Adrenal gland (tissue), 9 donors: ENCODE measurements at regions not wholly inside any gene's neighbourhood (a gene's known extent, or its start where the extent isn't known, plus 50 kb on each side); places are given as distances from the start of the nearest gene placed in this dataset.
A peak's percentile ranks its signal among the peaks of the same experiment; 100 is the strongest.
"Not testable (repeated sequence)": the region's sequence is repeated elsewhere in the genome, so short reads cannot be mapped to it uniquely, and the experiment has no call there.

Experiments
- DNase-seq, 7 donors: peaks; one replicate each; pipeline ENCODE4 v3.0.0-alpha.2; 2019 to 2020
- H3K27ac ChIP-seq, 5 donors: fragments of 200-600 bp; sonication (generic) in 4 of 5; 1 replicate in 3 of 5; 2 replicates in 2 of 5; pipeline versions ENCODE4 v1.5.1 to v1.8.0; 2016 to 2020; ENCODE audit warnings: mild to moderate bottlenecking in 1 of 5
- H3K27me3 ChIP-seq: fragments of 200-600 bp; 2 replicates; pipeline ENCODE4 v1.8.0; 2021
- H3K36me3 ChIP-seq, 2 donors: fragments of 200-600 bp; replicated peaks in 1 of 2; 1 replicate in 1 of 2; 2 replicates in 1 of 2; pipeline versions ENCODE4 v1.5.1 to v1.8.0; 2018 to 2022
- H3K4me1 ChIP-seq, 2 donors: fragments of 200-600 bp; replicated peaks in 1 of 2; 1 replicate in 1 of 2; 2 replicates in 1 of 2; pipeline versions ENCODE4 v1.5.1 to v1.8.0; 2018 to 2021
- H3K4me3 ChIP-seq, 4 donors: fragments of 200-600 bp; sonication (generic) in 3 of 4; one replicate each; pipeline ENCODE4 v1.5.1; 2016 to 2018
- H3K9me3 ChIP-seq, 3 donors: fragments of 200-600 bp; sonication (generic) in 1 of 3; replicated peaks in 1 of 3; 1 replicate in 2 of 3; 2 replicates in 1 of 3; pipeline versions ENCODE4 v1.5.1 to v1.8.0; 2016 to 2021
- CTCF ChIP-seq, 6 experiments: fragments of 450-650 bp in 4 of 6; fragments of 200-600 bp in 2 of 6; sonication (generic) in 1 of 6; IDR thresholded peaks; 1 replicate in 5 of 6; 2 replicates in 1 of 6; pipeline versions ENCODE4 v1.5.1 to v1.8.0; 2016 to 2021; ENCODE audit warnings: antibody characterized with exemption in 6 of 6, mild to moderate bottlenecking in 2 of 6, moderate library complexity in 1 of 6
- POLR2A ChIP-seq, 2 donors: fragments of 450-650 bp; IDR thresholded peaks; one replicate each; pipeline ENCODE4 v1.6.1; 2017; ENCODE audit warnings: antibody characterized with exemption in 2 of 2, mild to moderate bottlenecking in 2 of 2, moderate library complexity in 1 of 2
- whole genome bisulfite sequencing, 4 donors: extraction: QIAGEN DNeasy Blood & Tissue Kit in 2 of 4; methylation state at CpG; one replicate each; pipeline versions ENCODE4 v1.1.5 to v1.1.7; 2013 to 2017; 5-methylcytosine and 5-hydroxymethylcytosine counted together
- intact Hi-C, 2 donors: fragments of 100-400 bp; cut with DNase I; formaldehyde crosslinking; loops; one replicate each; pipeline versions ENCODE4 v1.14.1 to v1.15.0; 2022 to 2023
- donor health status: healthy with polysubstance abuse.
- donor health status: Bipolar disorder and iron deficiency.
- donor health status: DM: yes; HTN: yes; CAD: no.
- donor health status: DM: no; HTN: no; CAD: no.
- donor health status: DM: no; HTN: no; CAD: no.

- peaks cover 0 to 8% of the 10 kb centered on the region in 2 donors for H3K4me1 ChIP-seq
- no peak for TF ChIP-seq POLR2A (IDR thresholded peaks at IDR 0.05)
- intact Hi-C loops = no loop called here
- H3K9me3 ChIP-seq = no peaks in the 10 kb centered on the region
- peak overlapping the region in 1 of 5 donors; percentile 33 for H3K27ac ChIP-seq
- no peak for DNase-seq
- H3K36me3 ChIP-seq = no peaks in the 10 kb centered on the region
- no peak overlapping the region for H3K4me3 ChIP-seq
- 63 to 72% (median 71%) methylated on average over 4 of the region's 4 CpGs for WGBS, 4 donors
- no peaks in the 10 kb centered on the region for H3K27me3 ChIP-seq
These were observed 103.7 kb downstream of the ATXN3L start for GRCh38 chrX:13216139-13216538.

GRCh38 chrX:13215729-13216128, 104.1 kb downstream of the ATXN3L start:
- no peak overlapping the region for H3K4me3 ChIP-seq
- intact Hi-C loops = no loop called here
- H3K27ac ChIP-seq = peak overlapping the region in 1 of 5 donors; percentile 33
- WGBS, 4 donors = 52 to 69% (median 62%) methylated on average over 4 of the region's 4 CpGs
- DNase-seq = no peak
- H3K9me3 ChIP-seq = no peaks in the 10 kb centered on the region
- H3K36me3 ChIP-seq = no peaks in the 10 kb centered on the region
- peaks cover 0 to 8% of the 10 kb centered on the region in 2 donors for H3K4me1 ChIP-seq
- TF ChIP-seq CTCF (IDR thresholded peaks at IDR 0.05) (no peak), POLR2A (IDR thresholded peaks at IDR 0.05) (no peak)
- H3K27me3 ChIP-seq = no peaks in the 10 kb centered on the region

GRCh38 chrX:13212191-13212651, 107.6 kb downstream of the ATXN3L start:
- H3K9me3 ChIP-seq = no peaks in the 10 kb centered on the region
- H3K4me1 ChIP-seq = peaks cover 0 to 8% of the 10 kb centered on the region in 2 donors
- no peaks in the 10 kb centered on the region for H3K36me3 ChIP-seq
- no peak overlapping the region for H3K27ac ChIP-seq
- intact Hi-C loops = no loop called here
- TF ChIP-seq POLR2A (IDR thresholded peaks at IDR 0.05) (no peak), CTCF (IDR thresholded peaks at IDR 0.05) (no peak)
- H3K4me3 ChIP-seq = no peak overlapping the region
- WGBS, 4 donors = 56 to 86% (median 69%) methylated on average over 1 of the region's 1 CpG
- no peaks in the 10 kb centered on the region for H3K27me3 ChIP-seq
- DNase-seq = no peak

GRCh38 chrX:13210142-13210541, 109.7 kb downstream of the ATXN3L start:
- DNase-seq, H3K27me3 ChIP-seq, H3K4me1 ChIP-seq, intact Hi-C loops, H3K27ac ChIP-seq, H3K9me3 ChIP-seq, H3K4me3 ChIP-seq, H3K36me3 ChIP-seq: not testable (repeated sequence)
- WGBS, 4 donors = 78 to 97% (median 87%) methylated on average over 3 of the region's 3 CpGs

GRCh38 chrX:13209704-13210103, 110.1 kb downstream of the ATXN3L start:
- 82 to 95% (median 86%) methylated on average over 2 of the region's 2 CpGs for WGBS, 4 donors
- H3K27ac ChIP-seq, H3K4me1 ChIP-seq, intact Hi-C loops, H3K27me3 ChIP-seq, DNase-seq, H3K4me3 ChIP-seq, H3K36me3 ChIP-seq, H3K9me3 ChIP-seq: not testable (repeated sequence)

- Histone ChIP-seq H3K27ac (no peak overlapping the region), H3K27me3 (no peaks in the 10 kb centered on the region), H3K4me1 (peaks cover 0 to 8% of the 10 kb centered on the region in 2 donors), H3K9me3 (no peaks in the 10 kb centered on the region), H3K36me3 (no peaks in the 10 kb centered on the region), H3K4me3 (no peak overlapping the region)
- 78 to 90% (median 82%) methylated on average over 2 to 3 of the region's 3 CpGs for WGBS, 4 donors
- intact Hi-C loops = no loop called here
- no peak for TF ChIP-seq POLR2A (IDR thresholded peaks at IDR 0.05)
- no peak for TF ChIP-seq CTCF (IDR thresholded peaks at IDR 0.05)
- DNase-seq = no peak
These were observed 111.4 kb downstream of the ATXN3L start for GRCh38 chrX:13208281-13208935.
